NCI-H510A treated with DMSO at 0.1 percent for 48 hours (cell line): ENCODE measurements at regions not wholly inside any gene's neighbourhood (a gene's known extent, or its start where the extent isn't known, plus 50 kb on each side); places are given as distances from the start of the nearest gene placed in this dataset.

ENCODE experiments used
- DNase-seq: peaks from one replicate; lab custom pipeline; 2025; lab: John Stamatoyannopoulos, UW

DNA sequence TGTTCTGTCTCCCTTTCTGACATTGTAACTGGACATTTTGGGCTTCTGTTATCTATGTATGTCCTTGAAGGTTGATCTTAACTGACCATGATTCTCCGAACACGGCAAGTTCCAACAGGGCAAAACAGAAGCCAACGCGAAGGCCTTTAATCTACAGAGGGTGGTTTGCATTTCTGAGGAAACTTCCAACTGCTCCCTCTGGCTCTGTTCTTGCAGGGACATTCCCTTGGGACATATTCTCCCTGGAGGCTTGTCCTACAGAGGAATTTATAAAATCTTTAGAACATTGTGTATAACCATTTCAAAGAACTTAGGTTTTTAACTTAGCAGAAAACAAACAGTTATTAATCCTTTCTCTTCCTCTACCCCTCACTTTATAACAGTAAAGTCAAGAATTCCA, 189.0 kb upstream of the CDYL start:
- DNase-seq: no peak

GRCh38 chr6:4586469-4586859, 189.7 kb upstream of the CDYL start:
- DNase-seq: no peak

DNA sequence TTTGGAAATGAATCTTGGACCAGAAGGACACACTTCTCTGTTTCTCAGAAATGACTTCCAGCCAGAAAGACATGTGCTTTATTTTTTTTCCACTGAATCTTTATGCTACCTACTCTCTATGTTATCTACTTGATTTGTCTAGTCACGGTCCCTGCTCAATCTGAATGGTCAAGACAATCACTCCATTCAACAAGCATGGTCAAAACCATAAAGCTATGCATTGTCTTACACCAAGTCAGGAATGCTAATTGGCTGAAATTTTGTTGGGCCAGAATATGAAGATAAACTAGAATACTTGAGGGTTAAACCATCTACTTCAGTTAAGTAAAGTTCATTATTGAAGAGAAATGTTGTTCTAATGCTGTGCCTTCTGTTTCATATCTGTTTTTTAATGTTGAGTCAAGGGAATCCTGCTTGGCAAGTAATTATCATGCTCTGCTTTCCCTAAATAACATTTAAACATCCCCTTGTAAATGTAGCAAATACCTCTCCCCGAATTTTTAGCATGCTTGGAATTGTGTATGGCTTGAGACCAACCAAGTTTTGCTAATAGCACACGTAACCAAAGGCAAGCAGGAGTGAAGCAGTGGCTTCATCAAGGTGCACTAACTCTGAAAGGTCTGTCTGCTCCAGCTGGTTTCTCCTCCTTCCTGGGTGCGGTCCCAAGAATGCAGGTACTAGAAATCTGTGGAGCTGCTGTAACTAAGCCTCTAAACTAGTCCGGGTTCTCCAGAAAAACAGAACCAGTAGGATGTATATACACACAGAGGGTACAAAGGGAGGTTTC, 190.3 kb upstream of the CDYL start:
- DNase-seq: no peak

- DNase-seq: no peak
Measured at GRCh38 chr6:4584801-4585200, 191.4 kb upstream of the CDYL start.

- no peak for DNase-seq
Measured at GRCh38 chr6:4582506-4583417, 193.4 kb upstream of the CDYL start.

DNA sequence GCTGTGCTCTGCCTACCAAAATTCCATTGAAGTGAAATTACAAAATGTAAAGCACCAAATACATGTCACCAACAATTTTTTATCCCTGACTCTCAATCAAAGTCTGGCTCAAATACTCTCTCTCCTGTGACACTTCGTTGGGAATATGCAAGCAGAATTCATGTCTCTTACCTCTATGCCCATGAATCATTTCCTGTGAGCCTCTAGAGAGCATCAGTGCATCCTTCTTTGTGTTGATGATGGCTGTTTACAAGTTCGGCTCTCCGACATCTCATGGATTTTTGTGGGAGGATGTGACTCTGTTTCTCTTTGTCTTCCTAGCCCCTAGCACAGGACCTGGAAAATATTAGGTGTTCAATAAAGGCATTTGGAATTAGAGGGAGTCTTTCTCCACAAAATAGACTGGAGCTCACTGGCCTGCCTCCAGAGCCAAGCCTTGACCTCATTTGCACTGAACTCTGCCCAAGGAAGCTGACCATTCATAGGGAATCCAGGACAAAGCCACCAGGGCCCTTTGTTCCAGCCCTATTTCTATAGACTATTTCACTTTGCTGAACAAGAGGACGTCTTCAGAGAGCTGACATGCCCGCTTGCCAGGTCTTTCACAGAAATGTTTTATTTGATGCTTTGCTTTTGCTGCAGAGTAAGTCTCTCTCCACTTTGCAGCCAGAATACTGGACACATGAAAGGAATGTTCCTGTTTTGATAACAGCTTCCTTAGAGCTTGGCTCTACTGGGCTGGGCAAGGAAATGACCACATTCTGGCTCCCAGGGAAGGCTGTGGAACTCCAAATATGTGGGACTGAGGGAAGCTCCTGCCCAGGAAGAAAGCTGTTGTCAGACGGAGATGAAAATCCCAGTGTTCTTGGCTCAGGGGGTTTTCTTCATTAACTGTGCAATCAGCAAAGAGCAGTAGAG, 194.5 kb upstream of the CDYL start:
- DNase-seq: no peak

DNA sequence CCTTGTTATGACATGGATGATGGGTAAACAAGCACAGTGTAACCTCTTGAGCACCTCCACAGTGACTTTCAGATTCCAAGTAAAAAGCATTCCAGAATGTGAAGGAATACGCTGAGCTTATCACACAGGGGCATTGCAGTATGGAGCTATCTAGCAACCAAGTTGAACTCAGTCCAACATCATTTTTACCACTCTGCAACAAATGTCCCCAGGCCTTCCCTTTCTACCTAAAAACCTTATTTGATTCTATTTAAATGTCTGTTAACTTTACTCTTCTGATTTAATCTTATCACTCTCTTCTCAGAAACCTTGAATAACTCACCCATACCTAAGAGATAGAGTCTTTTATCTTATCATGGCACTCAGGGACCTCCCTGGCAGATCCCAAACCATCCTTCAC, 195.8 kb upstream of the CDYL start:
- DNase-seq: no peak

DNA sequence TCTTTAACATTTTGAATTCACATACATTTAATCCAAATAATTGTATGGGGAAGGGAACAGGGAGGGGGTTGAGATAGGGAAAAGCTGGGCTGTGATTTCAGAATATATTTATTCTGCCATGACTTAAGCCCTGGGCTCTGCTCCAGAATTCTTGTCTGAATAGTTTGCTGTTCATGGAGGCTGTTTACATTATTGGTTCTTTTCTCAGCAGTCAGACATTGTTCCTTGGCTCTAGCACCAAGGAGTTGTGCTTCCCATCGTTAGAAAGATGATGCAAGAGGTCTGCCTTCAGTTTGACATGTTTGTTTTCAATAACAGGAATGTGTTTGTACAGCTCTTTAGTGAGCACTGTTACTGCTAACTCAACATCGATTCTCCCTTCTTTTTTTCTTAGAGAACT, 198.8 kb upstream of the CDYL start:
- no peak for DNase-seq

DNA sequence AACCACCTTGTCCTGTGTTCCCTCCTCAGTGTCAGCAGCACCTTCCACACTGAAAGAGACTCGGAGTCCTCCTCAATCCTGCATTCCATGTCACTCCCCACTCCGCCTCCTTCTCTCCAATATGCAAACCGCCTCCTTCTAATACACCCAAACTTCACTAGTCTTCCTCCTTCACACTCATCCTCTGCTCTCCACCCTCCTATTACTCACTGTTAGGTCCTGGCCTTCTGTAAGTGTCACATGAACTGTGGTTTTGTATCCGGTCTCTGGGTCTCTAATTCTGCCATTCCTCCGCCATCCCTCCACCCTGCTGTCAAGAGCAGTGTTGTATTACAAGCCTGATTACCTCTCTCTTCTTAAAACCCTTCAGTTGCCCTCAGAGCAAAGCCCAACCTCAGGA, 200.5 kb upstream of the CDYL start:
- no peak for DNase-seq

DNA sequence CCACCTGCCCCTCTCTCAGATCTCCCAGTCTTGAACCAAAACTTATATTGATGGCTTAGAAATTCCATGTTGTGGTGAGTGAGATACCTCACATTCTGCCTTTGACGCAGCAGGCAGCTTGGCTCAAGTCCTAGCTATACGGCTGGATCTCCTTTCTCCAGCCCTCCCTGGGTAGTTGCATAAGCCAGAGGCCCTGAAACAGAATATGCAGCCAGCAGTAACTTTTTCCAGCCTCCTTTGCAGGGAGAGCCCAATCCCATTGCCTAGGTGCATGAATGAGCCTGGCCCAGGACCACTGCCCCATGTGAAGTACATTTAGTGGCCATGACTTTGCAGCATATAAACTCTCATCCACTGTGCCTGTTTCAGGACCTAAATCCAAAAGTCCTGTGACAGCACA, 202.2 kb upstream of the CDYL start:
- no peak for DNase-seq

- no peak for DNase-seq
Measured at GRCh38 chr6:4571011-4571410, 205.2 kb upstream of the CDYL start.

- DNase-seq: no peak
Measured at GRCh38 chr6:4568138-4568537, 208.1 kb upstream of the CDYL start.

GRCh38 chr6:4567141-4567540, 209.1 kb upstream of the CDYL start:
- no peak for DNase-seq

DNA sequence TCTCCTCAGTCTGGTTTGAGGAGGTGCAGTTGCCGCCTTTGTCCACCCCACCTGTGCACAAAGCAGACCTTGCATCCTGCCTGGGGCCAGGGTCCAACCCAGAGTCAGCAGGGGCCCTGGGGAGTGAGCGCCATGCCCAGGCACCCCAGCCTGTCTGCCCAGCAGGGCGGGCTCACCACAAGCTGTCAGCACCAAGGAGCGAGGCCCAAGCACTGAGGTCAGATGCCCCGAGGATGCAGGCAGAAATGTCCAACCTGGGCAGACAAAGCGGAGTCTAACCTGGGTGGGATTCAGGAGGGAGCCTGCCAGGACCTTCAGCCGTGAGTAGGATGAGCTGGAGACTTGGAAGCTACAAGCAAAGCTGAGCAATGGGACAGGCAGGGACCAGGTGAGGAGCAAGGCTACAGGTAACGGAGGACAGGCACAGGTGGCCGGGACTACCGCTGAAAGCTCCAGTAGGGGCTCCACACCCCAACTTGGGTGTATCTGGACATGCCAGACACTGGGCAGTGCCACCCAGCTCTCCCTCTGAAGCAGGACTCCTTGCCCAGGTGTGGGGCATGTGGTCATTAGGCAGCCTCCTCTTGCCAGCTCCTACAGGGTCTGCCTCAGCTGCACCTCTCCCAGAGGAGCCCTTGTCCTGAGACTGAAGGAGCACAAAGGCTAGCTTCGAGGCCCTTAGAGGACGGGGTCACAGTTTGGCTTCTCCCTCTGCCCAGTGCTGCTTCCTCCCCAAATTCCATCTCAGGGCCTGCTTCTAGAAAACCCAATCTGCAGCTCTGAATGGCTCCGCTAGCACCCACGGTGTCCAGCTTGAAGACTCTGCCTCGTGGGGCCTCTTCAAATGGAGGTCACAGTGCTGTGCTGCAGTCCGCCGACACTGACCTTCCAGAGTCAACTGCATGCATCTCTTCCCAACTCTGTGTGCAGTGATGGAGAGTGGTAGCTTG, 210.6 kb upstream of the CDYL start:
- no peak for DNase-seq

- DNase-seq: no peak
Measured at GRCh38 chr6:4564801-4565271, 211.4 kb upstream of the CDYL start.

DNA sequence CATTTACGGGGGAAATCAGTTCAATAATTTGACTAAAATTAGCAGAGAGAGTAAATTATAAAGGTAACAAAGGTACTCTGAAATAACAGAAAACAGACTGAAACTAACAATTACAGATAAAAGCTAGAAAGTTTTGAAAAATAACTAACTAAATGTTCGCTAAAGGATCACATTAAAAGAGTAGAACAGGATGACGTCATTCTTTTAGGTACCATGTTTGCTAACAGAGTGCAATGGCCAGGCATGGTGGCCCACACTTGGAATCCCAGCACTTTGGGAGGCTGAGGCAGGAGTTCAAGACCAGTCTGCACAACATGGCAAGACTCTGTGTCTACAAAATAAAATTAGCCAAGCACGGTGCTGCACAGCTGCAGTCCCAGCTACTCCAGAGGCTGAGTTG, 212.3 kb upstream of the CDYL start:
- DNase-seq: no peak

DNA sequence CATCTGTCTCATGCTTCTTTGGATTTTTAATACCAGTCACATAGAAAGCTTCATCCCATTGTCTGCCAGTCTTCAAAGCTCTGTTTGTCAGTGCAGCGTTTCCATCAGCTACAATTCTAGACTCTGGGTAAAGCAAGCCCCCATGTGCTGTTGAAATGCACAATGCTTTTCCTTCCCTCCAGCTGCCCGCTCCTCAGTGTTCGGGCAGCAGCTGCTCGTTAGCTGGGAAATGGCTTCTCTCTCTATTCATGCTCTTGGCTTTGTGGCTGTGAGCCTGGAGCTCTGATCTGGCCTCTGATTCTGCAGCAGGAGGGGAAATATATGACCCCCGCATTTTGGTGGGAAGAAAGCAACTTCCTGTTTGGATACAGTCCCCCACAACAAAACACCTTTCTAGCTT, 213.0 kb upstream of the CDYL start:
- no peak for DNase-seq

GRCh38 chr6:4561773-4562400, 214.3 kb upstream of the CDYL start:
- DNase-seq: no peak

GRCh38 chr6:4561078-4561435, 215.1 kb upstream of the CDYL start:
- DNase-seq: no peak

GRCh38 chr6:4560221-4561077, 215.8 kb upstream of the CDYL start:
- DNase-seq: no peak
